Forelimb muscle (tissue), 1 donor: ENCODE measurements at regions not wholly inside any gene's neighbourhood (a gene's known extent, or its start where the extent isn't known, plus 50 kb on each side); places are given as distances from the start of the nearest gene placed in this dataset.

ENCODE experiments used
- DNase-seq: peaks from one replicate; pipeline ENCODE4 v3.0.0-alpha.2; 2013; ENCODE audit warnings: low read depth

DNA sequence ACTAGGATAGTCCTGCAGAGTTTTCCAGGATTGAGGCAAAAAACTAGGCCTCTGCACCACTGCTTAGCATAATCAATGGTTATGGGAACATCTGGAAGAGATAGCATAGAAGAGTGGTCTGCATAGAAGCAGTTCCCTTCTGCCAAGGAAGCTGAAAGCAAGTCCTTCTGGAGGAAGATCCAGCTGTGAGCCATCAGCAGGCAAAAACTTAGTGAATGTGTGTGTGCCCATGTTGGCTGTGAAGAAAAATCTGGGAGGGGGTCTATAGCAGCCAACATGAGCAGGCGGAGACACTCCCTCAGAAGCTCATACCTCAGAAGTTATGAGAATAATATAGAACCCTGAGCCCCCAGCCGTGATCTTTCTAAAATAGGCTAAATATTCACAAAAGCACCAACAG, 228.1 kb upstream of the STEAP1 start:
- no peak for DNase-seq

DNA sequence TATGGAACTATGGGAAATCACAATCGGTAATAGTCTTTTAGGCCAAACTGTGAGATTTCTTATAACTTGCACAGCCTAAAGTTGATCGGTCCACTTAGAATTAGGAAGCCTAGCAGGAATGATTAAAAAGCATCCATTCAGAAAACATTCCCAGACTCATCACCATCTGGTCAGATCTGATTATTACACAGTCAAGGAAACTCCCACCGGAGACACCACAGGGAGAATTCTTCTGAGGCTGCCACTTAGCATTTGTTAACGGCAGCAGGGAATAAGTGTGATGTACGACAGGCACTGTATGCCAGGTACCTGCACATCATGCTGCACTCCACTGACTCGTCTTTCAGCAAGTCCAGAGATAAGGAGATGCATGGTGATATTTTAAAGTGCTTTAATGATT, 227.6 kb upstream of the STEAP1 start:
- DNase-seq, result no peak

DNA sequence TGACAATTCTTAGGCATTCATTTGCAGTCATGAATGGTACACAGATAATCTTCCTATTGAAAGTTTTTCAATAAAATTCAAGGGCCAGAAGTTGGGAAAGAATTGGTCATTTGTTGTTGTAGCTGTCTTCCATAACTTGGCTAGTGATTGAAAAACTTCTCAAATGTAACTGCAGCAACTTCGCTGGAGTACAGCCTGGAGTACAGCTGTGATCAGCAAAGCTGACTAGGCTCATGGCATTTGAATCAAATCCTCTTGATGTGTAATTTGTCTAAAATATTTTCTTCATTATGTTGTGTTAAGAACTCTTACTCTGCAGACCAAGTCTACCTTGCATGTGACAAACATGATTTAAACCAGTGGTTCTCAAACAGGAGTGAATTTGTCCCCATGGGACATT, 226.5 kb upstream of the STEAP1 start:
- no peak for DNase-seq

DNA sequence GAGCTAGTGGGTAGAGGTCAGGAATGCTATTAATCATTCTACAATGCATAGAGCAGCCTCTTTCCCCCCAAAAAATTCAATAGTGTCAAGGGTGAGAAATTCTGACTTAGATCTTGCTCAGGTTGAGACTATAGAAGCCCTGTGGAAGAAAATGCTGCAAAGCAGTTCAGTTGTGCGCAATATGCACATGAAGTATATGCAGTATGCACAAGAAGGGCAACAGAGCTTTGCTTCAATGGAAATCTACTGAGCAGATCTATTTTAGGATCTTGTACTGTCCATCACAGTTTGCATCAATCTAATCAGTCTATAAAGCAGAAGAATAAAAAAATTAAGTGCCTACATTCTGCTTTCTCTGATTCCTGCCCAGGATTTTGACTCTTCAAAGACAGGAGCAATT, 225.8 kb upstream of the STEAP1 start:
- no peak for DNase-seq

DNA sequence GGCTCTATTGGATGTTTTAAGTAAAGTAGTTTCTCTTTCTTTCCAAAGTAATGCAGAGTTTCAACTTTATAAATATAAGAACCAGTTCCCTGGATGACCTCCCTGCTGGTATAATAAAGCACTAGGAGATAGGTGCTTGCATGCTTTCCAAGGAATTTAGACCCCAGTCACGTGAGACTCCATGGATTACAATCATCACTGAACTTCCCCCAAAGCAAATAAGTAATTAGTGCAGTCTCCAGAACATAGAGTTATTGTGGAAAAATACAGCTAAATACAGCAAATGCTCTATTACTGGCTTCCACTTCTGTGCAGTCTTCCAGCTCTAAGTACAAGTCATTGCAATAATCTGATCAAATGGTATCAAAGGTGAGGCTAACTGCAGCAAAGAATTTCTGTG, 220.2 kb upstream of the STEAP1 start:
- no peak for DNase-seq

DNA sequence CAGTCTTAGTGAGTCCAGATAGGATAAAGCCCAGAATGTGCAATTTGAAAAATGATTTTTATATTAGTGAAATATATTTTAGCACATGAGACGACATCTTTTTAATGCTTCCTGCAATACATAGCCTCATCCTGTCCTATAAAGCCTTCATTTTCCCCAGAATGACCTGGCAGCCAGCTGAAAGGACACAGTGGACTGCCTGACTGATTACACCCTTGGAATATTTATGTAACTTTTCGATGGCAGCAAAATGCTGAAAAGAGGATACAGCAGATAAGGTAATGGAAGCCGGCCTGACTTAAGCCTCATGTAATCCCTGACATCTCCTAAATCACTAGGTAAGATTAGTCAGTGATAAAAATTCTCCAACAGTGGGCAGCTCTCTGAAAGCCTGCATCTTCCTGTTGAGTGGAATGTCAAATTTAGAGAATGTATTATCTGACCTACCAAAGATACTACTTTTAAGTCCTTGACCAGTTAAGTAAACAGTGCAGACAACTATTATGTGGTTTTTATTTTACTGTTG, 210.7 kb upstream of the STEAP1 start:
- no peak for DNase-seq

DNA sequence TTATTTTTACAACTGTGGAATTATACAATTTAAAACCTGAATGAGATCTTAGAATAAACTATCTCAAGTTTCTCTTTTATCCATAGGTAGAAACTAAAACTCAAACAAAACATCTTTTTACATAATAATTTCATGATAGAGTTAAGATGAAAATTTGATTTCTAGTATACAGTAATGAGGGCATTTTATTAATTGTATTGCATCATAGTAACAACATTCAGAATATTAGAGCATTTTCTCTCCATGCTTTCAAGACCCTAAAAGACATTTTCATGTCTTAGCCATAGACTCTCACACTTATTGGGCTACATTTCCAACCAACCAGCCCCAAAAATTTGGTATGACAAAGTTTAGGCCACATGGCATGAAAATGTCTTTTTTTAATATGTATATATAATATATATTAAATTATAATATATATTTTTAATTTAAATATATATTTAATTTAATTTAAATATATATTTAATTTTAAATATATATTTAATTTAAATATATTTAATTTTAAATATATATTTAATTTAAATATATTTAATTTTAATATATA, 195.7 kb upstream of the STEAP1 start:
- DNase-seq, result no peak

DNA sequence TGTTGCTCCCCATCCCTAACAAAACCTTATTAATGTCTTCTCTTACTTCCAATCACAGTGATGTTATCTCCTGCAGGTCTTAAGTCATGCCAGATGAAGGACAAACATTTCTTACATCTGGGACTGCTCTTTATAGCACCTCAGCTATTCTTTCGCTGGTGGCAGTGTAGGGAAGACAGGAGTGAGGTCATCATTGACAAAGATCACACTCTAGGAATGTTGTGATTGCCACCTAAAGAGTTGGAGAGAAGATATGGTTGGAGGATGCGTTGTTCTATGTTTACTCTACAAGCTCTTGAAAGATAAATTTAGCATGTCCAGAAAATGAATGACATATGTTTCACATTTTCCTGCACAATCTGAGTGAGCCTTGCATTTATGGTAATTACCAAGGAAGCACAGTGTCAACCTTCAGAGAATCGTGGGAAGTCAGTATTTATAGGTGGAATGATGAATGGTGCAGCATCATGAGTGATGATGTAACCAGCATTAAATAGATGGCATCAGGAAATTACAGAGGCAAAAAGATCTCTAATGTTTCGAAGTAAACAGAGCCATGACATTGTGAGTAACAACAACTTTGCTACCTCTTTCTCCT, 188.1 kb upstream of the STEAP1 start:
- DNase-seq, result no peak

DNA sequence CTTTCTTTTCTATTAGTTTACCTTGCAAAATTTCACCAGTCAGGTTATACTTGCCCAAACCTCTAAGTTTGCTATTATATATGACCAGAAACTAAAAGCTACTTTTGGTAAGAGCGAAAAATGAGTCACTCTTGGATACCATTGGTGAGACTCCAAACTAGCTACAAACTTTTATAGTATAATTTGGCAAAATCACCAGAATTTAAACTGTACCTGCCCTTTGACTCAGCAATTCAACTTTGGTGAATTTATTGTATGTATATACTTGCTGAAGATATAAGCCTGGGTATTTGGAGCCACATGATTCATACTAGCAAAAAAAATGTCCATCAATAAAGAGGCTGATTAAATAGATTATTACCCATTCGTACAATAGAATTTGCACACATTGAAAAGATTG, 178.7 kb upstream of the STEAP1 start:
- DNase-seq, result no peak

DNA sequence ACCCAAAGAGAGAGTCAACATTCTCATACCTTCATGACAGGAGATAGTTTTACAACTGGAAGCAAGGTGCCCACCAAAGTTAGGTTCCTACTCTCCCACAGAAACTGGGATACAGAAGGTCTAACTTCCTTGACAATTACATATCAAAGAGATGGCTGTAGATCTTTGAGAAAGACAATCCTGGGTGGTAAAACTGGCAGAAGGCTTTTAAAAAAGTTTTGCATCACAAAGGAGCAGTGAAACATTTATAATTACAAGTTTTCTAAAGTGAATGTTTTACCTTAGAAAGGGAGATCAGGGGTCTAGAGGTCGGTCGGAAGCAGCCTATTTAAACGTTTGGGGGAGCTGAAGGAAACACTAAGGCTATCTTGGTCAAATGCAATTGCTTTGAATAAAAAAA, 166.6 kb upstream of the STEAP1 start:
- no peak for DNase-seq

DNA sequence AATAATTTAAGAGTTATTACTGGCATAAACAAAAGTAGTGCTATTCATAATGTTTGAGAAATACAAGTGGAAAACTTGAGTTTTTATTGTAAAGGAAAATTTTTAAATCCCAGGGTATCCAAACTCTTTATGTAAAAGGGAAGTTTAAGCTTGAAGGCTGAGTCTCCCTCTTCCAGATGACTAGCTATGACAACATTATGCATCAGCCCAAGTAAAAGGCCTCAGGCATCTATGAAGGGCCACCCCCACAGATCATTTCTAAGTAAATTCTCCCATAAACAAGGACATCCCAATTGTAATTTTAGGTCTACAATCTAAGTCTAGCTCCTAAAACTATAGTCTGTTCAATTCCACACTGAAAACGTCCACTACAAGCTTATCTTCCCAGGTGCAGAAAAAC, 166.2 kb upstream of the STEAP1 start:
- no peak for DNase-seq

DNA sequence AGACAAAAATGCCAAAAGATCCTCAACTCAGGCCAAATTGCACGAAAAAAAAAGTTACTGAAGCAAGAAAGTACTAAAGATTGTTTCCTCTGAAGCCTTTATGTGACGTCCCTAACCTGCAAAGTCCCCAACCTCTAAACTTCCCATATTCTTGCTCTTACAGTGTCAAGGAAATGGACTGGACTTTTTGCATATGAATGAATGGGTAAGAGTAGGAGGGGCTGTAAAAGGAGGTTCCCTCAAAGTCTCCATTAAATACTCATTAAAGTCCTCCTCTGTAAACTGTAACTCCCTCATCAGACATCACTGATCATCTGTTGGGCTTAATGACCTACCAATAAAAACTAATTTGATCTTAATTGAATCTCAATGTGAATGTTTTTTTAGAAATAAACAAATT, 164.8 kb upstream of the STEAP1 start:
- no peak for DNase-seq

DNA sequence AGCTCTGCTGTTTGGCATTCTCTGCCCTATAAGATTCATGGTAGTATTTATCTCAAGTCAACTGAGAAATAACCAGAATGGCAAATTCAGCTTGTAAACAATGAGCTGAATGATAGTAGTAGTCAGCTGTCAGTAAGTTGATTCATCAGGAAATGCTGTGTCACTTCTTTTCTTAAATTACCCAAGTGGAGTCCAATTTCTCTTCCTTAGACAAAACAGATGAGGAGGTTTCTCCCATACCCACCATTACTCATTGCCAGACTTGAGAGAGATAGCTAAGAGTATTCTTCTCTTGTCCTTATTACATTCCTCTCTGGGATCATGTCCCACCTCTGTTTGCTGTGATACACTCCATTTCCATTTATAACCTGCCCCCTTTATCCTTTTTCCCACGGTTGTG, 159.8 kb upstream of the STEAP1 start:
- no peak for DNase-seq

DNA sequence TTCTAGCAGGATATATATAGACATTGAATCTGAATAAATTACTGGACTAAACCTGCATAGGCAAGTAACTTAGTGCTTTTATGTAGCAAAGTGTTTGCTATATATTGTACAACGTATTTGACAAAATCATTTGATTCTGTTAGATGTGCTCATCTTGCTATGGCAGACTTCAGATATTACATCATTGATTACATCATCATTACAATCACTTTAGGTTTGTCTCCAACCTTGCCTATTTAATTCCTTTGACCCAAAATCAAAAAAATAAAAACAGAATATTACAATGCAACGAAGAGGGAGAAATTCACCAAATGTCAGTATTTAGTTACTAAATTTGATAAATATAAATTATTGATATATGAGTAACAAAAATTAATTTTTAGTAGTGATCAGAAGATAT, 155.7 kb upstream of the STEAP1 start:
- no peak for DNase-seq

DNA sequence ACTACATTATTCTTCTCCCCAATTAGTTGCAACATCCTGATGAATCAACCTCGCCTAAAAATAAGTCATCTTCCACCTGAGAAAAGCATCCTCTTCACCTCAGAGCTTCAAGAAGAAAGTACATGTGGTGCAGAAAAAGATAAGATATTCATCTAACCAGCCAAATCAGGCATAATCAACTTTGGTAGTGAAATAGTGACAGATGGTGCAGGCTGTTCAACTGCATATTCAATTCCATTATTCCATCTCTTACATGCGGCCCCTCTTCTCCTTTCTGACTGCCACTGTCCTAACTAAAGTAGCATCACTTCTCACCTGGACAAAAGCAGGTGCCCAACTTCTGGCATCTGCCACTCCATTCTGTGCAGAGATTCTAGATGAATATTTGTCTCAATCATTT, 148.4 kb upstream of the STEAP1 start:
- no peak for DNase-seq

DNA sequence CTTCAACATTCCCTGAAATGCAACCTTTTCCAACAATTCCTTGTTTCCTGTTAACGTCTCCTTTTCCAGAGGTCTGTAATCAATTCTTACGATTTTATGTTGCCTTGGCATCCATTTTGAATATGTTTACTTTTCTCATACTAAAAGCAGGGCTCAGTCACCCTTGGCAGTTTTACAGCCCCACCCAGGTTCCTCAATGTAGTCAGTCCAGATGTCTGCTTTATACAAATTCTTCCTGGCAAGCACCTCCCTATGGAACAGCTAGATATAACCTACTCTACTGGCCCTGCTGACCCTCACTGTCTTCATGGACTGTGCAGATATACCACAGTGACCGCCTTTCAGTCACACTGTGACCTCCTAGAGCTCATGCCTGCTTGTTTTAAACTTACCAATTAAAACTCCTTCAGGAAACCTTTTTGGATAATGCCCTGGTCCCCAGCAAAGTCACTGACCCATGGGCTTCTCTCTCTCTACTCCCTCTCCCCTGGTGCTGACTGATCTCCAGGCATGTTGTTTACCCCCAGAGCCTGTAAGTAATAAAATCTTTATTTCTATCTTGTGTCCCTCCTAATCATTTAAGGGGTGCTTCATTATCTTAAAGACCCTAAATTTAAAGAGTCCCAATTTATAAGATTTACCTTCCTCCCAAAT, 147.1 kb upstream of the STEAP1 start:
- DNase-seq, result no peak

DNA sequence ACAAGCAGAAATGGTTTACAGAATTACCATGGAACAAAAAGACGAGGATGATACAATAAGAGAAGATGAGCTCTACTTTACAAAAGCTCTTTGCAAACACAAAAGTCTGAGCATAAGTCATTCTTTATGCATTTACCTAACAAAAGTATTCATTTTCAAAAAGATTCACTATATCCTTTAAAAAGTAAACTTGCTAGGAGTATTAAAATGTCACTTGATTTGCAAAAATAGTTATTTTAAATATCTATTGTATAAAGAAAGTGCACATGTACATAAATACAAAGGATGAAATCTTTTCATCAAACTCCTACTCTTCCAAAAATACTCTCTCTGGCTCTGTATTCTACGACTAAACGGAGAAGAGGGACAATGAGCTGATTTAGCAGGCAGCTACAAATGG, 146.4 kb upstream of the STEAP1 start:
- DNase-seq, result no peak

DNA sequence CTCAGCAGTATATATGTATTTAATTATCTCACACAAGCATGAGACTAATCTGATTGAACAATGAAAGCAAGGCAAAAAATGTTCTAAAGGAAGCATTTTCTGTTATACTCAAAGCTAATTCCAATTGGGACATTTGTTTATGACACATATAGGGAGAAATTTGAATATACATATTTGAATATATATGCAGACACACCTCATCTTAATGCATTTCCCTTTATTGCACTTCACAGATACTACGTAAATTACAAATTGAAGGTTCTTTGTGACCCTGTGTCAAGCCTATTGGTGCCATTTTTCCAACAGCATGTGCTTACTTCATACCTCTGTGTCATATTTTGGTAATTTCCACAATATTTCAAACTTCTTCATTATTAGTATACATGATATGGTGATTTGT, 132.1 kb upstream of the STEAP1 start:
- DNase-seq, result no peak

DNA sequence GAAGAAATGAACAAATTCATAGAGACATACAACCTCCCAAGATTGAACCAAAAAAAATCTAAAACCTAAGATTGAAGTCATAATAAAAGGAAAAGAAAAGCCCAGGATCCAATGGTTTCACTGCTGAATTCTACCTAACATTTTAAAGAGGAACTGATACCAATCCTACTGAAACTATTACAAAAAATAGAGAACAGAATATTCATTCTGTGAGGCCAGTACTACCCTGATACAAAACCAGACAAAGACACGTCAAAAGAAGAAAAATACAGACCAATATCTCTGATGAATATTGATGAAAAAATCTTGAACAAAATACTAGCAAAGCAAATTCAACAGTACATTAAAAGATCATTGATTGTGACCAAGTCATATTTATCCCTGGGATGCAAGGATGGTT, 128.5 kb upstream of the STEAP1 start:
- DNase-seq, result no peak

DNA sequence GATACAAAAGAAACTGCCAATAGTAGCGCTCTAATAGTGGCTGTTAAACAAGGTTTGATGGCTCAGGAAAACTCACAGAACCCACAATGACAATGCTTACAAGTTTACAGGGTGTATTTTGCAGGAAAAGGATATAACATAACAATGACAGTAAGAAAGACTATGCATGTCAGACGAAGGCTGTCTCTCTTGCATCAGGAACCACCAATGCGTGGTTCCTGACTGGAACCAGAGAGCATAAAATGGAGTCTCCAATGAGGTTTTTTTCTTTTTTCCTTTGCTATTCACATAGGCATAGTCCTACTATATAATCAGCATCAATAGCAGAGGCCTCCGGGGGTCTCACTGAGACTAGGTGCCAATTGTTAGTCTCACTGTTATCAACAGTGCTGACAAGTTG, 120.4 kb upstream of the STEAP1 start:
- DNase-seq, result no peak

DNA sequence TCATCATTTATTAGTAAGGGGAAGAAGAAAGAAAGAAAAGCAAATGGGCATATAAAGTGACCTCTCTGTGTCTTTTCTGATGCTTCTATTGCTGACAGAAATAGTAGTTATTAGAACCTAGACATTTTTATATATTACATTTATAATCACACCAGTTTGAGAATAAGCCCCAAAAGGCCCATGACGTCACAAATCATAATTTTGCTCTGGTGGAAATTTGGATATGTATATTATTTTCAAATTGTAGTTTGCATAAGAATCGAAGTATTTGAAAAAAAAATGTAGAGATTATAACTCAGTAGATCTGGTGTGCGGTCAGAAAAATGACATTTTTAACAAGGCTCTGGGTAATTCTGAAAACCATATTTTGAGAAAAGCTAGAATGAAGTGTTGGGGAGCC, 101.2 kb upstream of the STEAP1 start:
- no peak for DNase-seq

DNA sequence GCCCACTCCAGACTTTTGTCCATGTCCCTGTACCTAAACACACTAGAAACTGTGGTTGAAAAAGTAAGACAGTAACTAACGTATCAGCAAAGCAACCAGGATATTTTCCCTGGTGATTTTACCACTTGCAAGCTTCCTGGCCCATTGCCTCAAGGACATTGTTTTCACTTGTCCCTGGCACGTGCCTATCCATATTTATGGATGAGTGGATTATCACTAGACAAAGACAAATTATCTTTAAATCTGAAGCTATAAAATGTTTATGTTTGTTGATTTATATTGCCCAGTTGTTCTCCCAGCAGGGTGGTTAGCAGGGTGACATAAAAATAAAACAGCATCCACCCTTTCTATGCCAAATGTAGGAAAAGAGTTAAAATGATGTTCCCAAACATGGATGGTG, 93.2 kb upstream of the STEAP1 start:
- no peak for DNase-seq

DNA sequence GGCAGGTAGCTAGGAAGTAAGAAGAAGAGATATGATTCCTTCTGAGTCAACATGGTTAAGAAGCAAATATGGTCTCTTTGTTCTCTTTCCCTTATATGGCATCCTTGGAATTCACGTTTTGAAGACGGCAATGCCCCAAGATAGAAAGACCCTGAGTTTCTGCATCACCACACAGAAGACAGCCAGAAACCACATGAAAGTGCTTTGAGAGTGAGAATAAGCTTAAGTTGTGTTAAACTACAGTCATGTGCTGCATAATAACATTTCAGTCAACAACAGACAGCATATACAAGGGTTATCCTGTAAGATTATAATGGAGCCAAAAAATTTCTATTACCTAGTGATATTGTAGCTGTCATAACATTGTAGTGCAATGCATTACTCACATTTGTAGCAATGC, 89.9 kb upstream of the STEAP1 start:
- no peak for DNase-seq

DNA sequence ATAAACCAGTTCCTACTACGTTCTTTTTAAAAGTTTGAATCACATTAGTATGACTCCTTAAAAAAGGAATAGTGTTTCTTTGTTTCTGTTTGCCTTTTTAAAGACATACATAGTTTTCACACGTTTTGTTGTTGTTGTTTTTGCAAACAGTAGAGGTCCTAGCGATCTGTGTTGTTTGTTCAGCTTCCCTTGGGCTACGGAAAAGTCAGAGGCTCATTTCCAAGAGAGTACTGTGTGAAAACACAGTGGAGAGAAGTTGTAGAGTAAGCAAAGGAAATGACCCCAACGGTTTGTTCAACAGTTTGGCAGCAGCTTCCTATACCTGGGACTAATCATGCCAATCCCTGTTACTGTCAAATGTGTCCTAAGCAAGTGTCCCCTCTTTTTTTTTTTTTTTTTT, 87.1 kb upstream of the STEAP1 start:
- DNase-seq, result no peak
